ENCODE measurements at regions not wholly inside any gene's neighbourhood (a gene's known extent, or its start where the extent isn't known, plus 50 kb on each side); places are given as distances from the start of the nearest gene placed in this dataset.

GRCh38 chr9:89983411-89983810 lies 378.6 kb downstream of the GADD45G start:
- TF ChIP-seq CTCF (IDR thresholded peaks at IDR 0.05; ENCODE audit: low read length) (no peak), EZH2 (IDR thresholded peaks at IDR 0.05; ENCODE audit: borderline replicate concordance, low read length) (no peak)

Data from OCI-LY1 (cell line).